ENCODE measurements at regions not wholly inside any gene's neighbourhood (a gene's known extent, or its start where the extent isn't known, plus 50 kb on each side); places are given as distances from the start of the nearest gene placed in this dataset.

- H3K36me3 ChIP-seq (ENCODE audit: control insufficient read depth in 4 of 4, insufficient read depth in 4 of 4, low read length in 4 of 4): no peaks in the 10 kb centered on the region
- no peak overlapping the region for H3K27ac ChIP-seq (ENCODE audit: low read depth in 1 of 2, low read length in 1 of 2)
- H3K9me3 ChIP-seq (ENCODE audit: control insufficient read depth in 4 of 4, insufficient read depth in 3 of 4, low read length in 3 of 4): no peaks in the 10 kb centered on the region
- ATAC-seq (ENCODE audit: insufficient read depth, low FRiP score) (no peak), DNase-seq (no peak)
- H3K4me1 ChIP-seq (ENCODE audit: control insufficient read depth in 5 of 5, insufficient read depth in 5 of 5, low read length in 5 of 5): peaks cover 0 to 14% (median 4%) of the 10 kb centered on the region in 5 donors
- 90 to 96% methylated on average over 13 of the region's 13 CpGs for WGBS, 2 donors
- H3K9ac ChIP-seq (ENCODE audit: insufficient read depth in 1 of 2, low read length in 2 of 2): no peak overlapping the region
- no peaks in the 10 kb centered on the region for H3K27me3 ChIP-seq (ENCODE audit: control insufficient read depth in 3 of 3, insufficient read depth in 3 of 3, low read length in 2 of 3)
- no peak for TF ChIP-seq CTCF (IDR thresholded peaks at IDR 0.05; ENCODE audit: control extremely low read depth, extremely low read depth)
- no peak overlapping the region for H3K4me3 ChIP-seq
Observed at GRCh38 chr15:66911131-66911700, 154.2 kb upstream of the SMAD3 start.

GRCh38 chr15:66912001-66912400, 153.4 kb upstream of the SMAD3 start:
- no peak for TF ChIP-seq CTCF (IDR thresholded peaks at IDR 0.05; ENCODE audit: control extremely low read depth, extremely low read depth)
- ATAC-seq (ENCODE audit: insufficient read depth, low FRiP score) (no peak), DNase-seq (no peak)
- H3K9ac ChIP-seq (ENCODE audit: insufficient read depth in 1 of 2, low read length in 2 of 2): no peak overlapping the region
- 32 to 44% methylated on average over 7 of the region's 7 CpGs for WGBS, 2 donors
- no peak overlapping the region for H3K27ac ChIP-seq (ENCODE audit: low read depth in 1 of 2, low read length in 1 of 2)
- H3K9me3 ChIP-seq (ENCODE audit: control insufficient read depth in 4 of 4, insufficient read depth in 3 of 4, low read length in 3 of 4): no peaks in the 10 kb centered on the region
- no peaks in the 10 kb centered on the region for H3K36me3 ChIP-seq (ENCODE audit: control insufficient read depth in 4 of 4, insufficient read depth in 4 of 4, low read length in 4 of 4)
- H3K4me3 ChIP-seq: no peak overlapping the region
- H3K4me1 ChIP-seq (ENCODE audit: control insufficient read depth in 5 of 5, insufficient read depth in 5 of 5, low read length in 5 of 5): peaks cover 0 to 14% (median 4%) of the 10 kb centered on the region in 5 donors
- no peaks in the 10 kb centered on the region for H3K27me3 ChIP-seq (ENCODE audit: control insufficient read depth in 3 of 3, insufficient read depth in 3 of 3, low read length in 2 of 3)

- Histone ChIP-seq H3K27ac (ENCODE audit: low read depth in 1 of 2, low read length in 1 of 2) (no peak overlapping the region), H3K36me3 (ENCODE audit: control insufficient read depth in 4 of 4, insufficient read depth in 4 of 4, low read length in 4 of 4) (no peaks in the 10 kb centered on the region), H3K9me3 (ENCODE audit: control insufficient read depth in 4 of 4, insufficient read depth in 3 of 4, low read length in 3 of 4) (no peaks in the 10 kb centered on the region), H3K4me3 (no peak overlapping the region), H3K9ac (ENCODE audit: insufficient read depth in 1 of 2, low read length in 2 of 2) (no peak overlapping the region), H3K27me3 (ENCODE audit: control insufficient read depth in 3 of 3, insufficient read depth in 3 of 3, low read length in 2 of 3) (no peaks in the 10 kb centered on the region), H3K4me1 (ENCODE audit: control insufficient read depth in 5 of 5, insufficient read depth in 5 of 5, low read length in 5 of 5) (peaks cover 0 to 14% (median 4%) of the 10 kb centered on the region in 5 donors)
- TF ChIP-seq CTCF (IDR thresholded peaks at IDR 0.05; ENCODE audit: control extremely low read depth, extremely low read depth): no peak
- ATAC-seq (ENCODE audit: insufficient read depth, low FRiP score) (no peak), DNase-seq (no peak)
- WGBS, 2 donors: 83 to 85% methylated on average over 7 of the region's 7 CpGs
Observed at GRCh38 chr15:66912441-66912840, 153.0 kb upstream of the SMAD3 start.

- Histone ChIP-seq H3K4me1 (ENCODE audit: control insufficient read depth in 5 of 5, insufficient read depth in 5 of 5, low read length in 5 of 5) (peaks cover 0 to 8% (median 0%) of the 10 kb centered on the region in 5 donors), H3K9ac (ENCODE audit: insufficient read depth in 1 of 2, low read length in 2 of 2) (no peak overlapping the region), H3K36me3 (ENCODE audit: control insufficient read depth in 4 of 4, insufficient read depth in 4 of 4, low read length in 4 of 4) (no peaks in the 10 kb centered on the region), H3K27ac (ENCODE audit: low read depth in 1 of 2, low read length in 1 of 2) (no peak overlapping the region), H3K9me3 (ENCODE audit: control insufficient read depth in 4 of 4, insufficient read depth in 3 of 4, low read length in 3 of 4) (peaks cover 0 to 7% (median 2%) of the 10 kb centered on the region in 4 donors), H3K4me3 (no peak overlapping the region), H3K27me3 (ENCODE audit: control insufficient read depth in 3 of 3, insufficient read depth in 3 of 3, low read length in 2 of 3) (no peaks in the 10 kb centered on the region)
- 94 to 99% methylated on average over 2 of the region's 2 CpGs for WGBS, 2 donors
- no peak for DNase-seq
- ATAC-seq (ENCODE audit: insufficient read depth, low FRiP score): no peak
- no peak for TF ChIP-seq CTCF (IDR thresholded peaks at IDR 0.05; ENCODE audit: control extremely low read depth, extremely low read depth)
Observed at GRCh38 chr15:66917904-66918448, 147.4 kb upstream of the SMAD3 start.
